ENCODE measurements at regions not wholly inside any gene's neighbourhood (a gene's known extent, or its start where the extent isn't known, plus 50 kb on each side); places are given as distances from the start of the nearest gene placed in this dataset.

DNA sequence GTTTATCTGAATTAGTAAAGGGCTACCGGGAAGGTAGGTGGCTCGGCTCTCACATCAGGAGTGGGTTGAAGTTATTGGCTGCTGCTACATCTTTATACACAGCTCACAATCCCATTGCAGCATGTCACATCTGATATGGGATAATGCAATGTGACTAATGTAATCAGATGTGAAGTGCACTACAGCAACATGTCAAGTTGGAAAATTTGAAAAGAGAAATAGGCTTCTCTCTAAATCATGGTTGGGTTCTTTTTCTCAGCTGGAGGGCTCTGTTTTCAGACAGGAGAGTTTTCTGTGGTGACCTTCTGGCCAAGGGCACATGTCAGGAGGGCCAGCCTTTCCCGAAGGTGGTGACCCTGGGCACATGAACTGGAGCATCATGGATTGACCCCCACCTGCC lies 337.5 kb downstream of the HRH4 start:
- no peak for DNase-seq

DNA sequence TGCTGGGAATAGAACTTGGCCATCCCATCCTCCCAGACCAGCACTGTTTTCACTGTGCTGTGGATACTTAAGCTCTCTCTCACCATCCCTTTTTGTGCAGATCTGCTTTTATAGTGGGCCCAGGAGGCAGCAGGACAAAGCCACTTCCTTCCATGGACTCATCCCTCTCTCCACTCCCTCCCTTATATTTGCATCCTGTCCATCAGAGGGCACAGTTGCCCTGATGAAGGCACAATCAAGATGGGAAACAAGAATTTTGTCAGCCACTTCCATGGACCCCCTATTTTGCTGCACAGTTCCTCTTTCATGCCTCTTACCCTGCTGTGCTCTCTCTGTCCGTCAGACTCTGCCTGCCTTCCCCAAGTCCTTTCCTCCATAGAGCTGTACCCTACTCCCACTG lies 338.7 kb downstream of the HRH4 start:
- DNase-seq = no peak

DNA sequence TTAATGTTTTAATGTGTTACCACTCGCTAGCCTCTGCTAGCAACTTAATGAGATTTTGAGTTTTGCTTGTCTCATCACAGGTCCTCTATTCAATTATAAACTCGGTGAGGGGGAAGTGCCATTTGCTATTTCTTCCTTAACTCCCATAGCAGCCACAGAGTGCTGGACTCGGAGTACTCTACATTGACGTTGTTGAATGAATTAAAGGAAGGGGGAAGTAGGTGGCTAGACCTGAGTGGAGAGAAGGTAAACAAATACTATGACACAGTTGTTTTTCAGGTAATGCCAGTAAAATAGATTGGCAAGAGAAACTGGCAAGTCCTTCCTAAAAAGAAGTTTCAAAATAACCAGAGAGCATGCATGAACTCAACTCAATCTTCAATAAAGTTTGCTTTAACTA lies 339.3 kb downstream of the HRH4 start:
- no peak for DNase-seq

DNA sequence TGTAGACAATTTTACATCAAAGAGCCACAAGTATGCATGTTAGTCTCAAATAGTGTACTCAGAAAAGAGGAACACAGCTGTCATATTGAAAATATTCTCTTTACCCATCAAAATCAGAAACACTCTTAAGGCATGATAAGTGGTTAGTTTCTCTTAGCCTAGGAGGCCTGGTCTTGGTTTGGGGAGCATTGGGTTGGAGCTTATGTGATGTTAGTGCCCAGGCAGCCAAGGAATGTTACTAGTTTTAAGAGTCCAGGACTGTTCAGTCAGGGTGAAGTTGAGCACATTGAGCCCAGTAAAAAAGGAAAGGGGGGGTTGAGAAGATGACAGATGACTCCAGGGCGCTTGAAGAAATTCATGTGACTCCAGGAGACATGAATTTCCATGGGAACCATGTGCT lies 340.6 kb downstream of the HRH4 start:
- no peak for DNase-seq

DNA sequence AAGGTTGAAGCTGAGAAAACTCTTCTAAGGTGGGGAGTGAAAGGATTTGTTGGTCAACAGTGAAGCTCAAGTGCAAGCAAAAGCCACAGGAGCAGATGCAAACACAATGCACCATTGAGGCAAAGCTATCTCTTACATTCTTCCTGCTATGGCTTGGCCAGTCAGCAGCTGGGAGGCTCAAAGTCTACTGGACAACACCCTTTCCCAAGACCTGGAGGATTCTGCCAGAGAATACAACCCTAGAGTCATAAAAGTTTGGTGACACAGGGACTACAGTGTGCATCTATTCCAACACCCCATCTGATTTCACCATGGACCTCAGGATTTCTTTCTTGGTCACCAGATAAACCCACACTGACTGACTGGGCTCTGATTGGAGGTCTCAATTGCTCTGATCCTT lies 342.0 kb downstream of the HRH4 start:
- no peak for DNase-seq

DNA sequence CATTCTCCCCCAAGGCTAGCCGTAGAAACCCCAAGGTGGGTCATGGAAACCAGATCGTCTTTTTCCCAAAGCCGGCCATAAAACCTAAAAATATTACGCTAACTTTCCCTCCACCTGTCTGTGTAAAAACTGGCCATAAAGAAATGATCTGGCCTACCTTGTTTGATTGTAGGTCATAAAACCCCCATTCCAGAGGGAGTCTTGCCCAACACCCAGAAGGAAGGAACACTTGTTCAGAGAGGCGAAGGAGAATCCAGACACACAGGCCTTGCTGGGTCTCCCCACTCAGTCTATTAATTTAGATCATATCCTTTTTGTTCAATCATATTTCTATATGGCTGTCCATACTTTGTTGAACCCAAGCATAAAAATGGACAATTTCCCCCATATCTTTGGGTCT lies 344.7 kb downstream of the HRH4 start:
- no peak for DNase-seq

DNA sequence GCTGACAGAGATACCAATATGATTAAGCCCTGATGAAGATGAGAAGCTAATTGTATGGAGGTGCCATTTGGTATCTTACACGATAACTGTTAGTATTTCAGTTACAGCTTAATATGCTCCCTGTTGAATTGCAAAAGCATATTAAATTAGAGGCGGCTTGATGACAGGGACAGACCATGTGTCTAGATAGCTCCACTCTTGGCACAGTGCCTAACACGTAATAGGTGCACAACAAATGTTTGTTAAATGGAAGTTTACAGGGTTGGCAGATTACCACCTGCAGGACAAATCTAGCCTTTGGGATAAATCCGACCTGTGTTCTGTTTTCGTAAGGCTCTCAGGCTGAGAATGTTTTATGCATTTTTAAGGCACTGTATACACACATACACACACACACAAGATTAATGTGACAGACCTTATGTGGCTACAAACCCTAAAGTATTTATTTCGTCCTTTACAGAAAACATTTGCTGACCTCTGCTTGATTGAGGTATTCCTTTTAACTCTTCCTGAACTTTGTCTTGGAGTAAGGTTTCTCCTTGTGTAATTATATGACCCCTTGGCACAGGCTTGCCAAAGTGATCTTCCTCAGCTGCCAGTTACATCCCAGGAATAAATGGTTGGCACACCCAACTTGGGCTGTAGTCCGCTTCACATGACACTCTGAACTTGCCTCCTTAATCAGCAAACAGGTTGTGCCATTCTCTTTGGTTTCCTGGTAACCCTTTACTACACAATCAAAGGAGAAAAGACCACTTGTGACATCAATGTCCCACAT lies 348.9 kb downstream of the HRH4 start:
- DNase-seq = peak; percentile 26

DNA sequence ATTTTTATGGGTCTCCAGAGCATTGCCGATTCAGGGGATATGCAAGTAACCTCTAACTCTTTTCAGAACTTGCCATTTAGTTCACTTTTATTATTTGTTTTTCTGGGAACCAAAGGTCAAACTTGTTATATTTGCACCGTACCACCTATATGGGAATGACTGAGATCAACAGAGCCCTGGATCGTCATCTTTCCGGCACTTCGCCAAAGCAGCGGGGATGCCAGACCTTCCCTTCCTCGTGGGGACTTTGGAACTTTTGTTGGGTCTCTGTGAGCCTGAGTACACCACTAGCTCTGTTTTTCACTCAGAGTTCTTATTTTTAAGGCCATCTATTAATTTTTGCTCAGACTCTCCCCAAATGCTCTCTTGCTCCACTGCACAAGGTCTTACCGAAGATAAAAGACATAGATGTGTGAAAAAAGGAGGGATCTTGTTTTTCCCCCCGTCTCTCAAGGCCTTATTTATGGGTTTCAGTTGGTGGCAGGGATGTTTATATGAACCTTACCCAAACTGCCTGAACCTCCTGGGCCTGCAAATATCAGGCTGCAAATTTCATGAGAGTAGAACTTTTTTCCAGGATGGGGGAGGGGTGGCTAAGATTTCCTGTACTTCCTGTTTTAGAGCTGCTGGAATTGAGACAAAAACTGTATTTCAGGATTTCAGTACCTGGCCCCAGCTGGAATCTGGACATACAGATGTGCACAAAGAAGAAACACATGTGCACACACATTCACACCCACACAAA lies 350.3 kb downstream of the HRH4 start:
- DNase-seq = no peak

DNA sequence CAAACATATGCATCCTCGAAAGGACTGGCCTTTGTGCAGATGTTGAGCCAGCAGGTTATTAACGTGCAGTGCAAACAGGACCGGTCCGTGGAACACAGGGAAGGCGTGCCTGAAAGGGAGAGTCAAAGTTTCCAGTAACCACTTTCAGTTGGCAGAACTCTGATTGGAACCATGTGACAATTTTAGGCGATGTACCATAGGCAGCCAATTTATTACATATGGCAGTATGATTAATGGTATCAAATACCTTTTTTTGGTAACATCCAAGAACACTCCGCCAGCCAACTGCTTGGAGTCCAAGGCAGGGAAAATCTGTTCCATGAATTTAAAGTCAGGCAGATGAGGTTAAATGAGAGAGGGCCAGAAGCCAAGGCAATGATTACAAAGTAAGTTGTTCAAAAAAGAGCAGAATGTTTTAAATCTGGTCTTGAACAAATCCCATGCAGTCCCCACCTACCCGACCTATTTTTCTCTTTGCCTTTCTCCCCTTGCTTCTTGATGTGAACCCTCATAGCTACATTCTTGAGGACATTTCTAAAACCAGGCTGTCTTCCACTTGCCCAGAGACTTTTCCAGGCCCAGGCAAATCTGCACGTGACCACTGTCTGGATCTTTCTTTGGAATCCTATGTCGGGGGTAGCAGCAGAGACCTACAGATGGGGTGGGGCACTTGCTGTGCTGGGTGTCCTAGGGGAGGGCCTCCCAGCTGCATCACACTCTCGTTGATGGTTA lies 351.7 kb downstream of the HRH4 start:
- no peak for DNase-seq

DNA sequence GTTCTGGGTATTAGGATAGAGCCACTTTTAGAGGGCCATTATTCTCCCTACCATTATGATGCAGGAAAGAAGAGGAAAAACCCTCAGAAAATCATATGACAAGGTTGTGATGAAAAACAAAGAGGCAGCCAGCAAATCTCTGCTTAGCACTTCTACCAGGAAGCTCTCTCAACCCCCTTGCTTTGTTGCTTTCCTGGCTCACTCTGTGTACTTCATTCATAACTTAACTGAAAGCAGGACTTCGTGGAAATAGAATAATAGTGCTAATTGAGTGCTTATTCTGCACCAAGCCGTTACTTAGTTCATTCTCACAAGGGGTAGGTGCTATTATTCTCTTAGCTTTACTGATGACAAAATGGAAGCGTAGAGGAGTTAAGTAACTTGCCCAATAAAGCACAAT lies 354.1 kb downstream of the HRH4 start:
- DNase-seq = no peak

DNA sequence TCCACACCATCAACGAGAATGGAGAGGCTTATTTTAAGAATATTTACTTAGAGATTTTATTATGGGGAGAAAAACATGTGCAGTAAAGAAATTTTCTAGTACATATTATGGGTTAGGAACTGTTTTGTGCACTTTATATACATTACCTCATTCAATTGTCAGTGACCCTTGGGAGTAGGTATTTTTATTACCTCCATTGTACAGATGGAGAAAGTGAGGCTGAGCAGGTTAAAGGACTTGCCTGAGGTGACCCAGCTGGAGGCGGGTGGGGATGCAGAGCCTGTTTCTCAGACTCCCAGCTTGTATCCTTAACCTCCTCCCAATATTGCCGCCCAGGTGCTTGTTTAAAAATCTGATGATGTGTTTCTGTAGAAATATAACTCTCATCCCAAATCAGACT lies 356.7 kb downstream of the HRH4 start:
- DNase-seq = no peak

DNA sequence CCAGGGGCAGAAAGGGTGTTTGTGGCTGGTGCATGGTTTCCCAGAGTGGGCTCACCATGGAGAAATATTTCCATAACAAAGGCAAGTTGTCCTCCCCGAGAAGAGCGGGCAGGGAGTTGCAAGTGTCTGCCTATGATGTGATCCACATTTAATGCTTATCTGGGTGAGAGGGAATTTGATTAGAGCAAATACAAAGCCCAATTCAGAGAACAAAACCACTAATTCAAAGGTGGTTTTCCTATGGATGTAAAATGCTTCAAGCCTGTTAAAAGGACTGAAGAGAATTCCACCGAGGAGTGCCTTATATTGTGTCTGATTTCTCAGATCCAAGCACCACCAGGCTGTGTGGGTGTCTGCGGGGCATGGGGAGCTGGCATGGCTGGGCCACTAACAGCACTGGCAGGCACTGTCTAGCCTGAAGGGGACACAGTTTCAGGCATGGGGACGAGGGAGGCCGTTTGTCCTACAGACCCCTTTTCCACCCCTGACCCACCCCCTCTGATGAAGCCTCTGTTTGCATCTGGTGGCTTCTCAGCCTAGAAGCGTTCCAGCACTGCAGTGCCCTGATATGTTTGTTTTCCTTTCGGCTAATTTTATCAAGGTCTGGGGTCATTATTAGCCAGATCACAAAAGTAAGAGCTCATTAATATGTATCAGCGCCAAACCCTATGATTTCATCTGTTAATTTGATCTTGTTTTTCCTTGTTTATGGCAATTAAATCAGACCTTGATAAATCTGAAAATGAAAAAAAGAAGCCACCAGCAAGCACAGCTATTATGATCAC lies 357.3 kb downstream of the HRH4 start:
- no peak for DNase-seq

DNA sequence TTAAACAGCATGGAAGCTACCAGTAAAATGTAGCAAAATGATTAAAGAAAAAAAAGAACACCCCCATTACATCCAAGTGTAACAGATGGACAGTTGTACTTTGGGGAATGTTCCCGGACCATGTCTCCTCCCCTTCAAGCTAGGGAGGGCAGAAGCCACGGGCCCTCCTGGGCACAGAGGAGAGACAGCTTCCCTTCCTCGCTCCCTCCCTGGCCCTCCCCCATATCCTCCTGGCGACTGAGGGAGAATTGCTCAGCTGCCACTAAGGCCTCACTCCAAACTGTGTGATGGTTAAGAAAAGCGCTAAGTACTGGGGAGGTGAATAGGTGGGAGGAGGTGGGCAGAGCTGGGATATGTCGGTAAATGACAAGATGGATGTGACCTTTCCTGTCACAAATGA lies 358.0 kb downstream of the HRH4 start:
- DNase-seq = peak; percentile 29

DNA sequence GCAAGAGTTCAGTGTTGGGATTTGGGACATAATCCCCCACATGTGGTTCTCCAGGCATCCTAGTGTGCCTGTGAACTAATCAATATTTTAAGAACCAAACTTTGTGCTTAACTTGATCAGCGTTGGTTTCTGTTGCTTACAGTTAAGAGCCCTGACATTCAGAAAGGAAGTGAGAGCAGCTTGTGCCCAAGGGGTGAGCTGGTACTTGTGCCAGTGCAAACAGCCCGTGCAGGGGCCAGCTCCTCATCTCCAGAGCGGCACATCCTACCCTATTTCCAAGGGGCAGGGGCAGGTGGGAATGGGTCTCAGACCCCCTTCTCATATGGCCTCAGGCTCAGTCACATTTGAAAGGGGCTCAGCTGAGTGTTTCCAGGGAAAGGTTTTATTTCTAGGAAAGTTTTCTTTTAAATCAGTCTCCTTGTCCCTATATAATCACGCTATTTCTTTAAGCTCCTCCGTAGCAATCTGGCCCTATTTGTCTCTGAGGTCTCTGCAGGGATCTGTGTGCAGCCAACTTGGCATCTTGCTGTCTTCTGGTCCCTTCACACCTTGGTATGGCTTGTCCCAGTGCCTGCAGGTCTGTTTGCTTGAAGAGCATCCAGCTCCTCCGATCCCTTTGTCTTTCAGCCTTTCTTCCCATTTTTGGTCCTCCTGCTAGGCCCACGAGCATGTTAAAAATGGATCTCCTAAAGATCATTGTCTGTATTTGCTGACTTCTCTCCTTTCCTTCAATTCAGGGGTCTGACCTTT lies 358.9 kb downstream of the HRH4 start:
- no peak for DNase-seq

DNA sequence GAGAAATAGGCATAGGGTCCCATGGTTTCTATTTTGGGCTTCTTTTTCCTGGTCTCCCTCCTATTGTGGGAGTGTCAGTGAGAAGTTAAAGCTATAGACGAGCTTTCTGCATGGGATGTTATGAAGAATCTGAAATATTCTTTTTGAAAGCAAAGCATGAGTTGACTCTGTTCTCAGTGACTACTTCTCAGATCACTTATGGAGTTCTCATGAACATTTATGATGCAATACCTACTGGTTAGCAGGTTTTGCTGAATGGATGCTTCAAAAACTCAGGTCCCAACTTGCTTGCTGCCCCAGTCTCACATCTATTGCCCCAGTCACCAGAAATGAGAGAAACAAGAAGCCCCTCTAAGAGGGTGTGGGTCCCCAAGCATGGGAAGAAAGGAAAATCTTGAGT lies 365.0 kb downstream of the HRH4 start:
- DNase-seq = no peak

DNA sequence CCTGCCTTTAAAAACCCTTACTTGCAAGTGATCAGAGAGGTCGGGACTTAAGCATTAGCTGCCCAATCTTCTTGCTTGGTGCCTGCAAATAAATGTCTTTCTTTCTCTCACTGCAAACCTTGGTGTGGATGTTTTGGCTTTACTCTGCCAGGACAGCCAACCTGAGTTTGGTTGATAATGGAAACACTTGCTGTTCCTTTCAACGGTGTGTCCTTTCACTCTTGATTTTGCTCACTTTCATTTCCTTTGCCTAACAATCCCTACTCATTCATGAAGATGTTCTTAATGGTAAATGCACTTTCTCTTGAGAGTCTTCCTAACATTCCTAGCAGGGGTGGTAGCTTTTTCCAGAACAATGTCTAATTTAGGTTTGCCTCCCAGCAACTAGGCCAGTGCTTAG lies 366.2 kb downstream of the HRH4 start:
- DNase-seq = no peak

DNA sequence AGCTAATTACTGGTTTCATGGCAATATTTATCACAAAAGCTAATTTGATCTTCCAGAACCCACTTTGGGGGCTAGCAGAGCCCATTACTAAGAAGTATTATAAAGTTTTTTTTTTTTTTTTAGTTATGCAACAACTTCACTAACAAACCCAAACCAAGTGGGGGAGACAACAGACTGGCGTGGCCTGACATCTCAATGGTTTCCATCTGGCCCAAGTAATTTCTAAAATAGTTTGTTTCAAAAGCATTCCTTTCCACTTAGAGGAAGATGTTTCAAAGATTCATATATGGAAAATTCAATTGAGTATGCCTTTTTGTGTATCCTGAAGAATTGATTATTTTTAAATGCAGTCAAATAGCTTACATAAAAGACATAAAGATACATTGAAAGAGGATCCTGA lies 367.1 kb downstream of the HRH4 start:
- no peak for DNase-seq

DNA sequence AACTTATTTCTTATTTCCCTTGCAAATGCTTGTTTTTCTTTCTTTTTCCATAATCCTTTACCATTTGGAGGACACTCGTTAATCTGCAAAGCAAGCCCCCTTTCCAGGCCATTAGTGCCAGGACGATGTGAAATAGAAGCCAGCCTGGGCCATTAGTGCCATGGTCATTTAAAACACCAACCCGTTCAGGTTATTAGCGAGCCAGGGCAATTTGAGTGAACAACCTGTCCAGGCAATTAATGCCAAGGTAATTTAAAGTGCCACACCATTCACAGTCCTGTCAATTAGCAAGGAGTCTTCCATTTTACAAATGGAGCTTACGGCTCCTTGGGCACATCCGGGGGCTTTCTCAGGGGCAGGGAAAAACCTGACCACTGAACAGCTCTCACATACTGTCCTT lies 370.6 kb downstream of the HRH4 start:
- DNase-seq = no peak

DNA sequence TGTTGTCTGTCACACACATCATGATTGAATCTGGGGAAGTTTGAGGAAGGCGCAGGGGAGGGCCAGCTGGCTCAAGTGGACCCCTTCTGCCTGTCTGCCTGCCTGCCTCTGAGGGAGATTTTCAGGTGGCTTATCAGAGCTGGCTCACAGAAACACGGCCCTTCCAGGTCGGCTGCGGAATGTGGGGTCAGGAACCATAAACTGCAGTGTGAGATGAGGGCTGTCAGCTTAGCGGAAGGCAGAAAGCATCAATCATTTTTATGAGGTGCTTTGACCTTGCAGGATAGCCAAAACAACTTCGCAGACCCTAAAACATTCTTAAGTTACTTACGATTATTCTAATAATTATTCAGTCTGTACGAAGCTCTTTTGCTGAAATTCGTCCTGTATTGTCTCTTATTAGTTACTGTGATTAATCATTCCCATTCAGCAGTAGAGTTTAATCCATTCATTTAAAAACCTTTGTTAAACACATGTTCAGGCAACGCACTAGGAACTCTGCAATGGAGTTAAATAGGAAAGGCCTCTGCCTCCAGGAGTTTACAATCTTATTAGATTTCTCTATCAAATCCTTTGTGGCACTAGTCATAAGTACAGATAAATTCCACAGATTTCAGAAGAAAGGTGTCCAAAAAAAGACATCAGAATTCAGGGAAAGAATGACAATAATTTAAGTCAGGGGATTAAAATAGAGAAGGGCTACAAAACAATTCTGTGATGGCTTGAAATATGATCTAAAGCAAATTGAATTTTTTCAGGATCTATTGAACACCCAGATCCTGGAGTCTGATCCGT lies 371.6 kb downstream of the HRH4 start:
- peak; percentile 29 for DNase-seq

DNA sequence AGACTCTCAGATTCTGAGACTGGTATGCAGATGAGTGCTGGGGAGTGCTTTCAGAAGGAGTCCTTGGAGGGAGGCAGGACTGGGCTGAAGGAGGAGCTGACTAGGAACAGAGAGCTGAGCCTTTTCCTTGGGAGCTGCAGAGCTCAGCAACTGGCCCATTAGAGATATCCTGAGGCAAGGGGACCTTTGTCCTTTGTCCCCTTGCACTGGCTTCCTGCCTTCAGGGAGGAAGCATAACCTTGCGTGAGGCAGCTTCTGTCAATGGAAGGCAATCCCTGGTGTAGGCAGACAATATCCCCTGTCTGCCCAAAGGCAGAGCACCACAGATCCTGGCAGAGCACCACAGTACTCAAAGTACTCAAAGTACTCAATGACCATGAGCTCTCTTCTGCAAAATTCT lies 375.3 kb downstream of the HRH4 start:
- no peak for DNase-seq

DNA sequence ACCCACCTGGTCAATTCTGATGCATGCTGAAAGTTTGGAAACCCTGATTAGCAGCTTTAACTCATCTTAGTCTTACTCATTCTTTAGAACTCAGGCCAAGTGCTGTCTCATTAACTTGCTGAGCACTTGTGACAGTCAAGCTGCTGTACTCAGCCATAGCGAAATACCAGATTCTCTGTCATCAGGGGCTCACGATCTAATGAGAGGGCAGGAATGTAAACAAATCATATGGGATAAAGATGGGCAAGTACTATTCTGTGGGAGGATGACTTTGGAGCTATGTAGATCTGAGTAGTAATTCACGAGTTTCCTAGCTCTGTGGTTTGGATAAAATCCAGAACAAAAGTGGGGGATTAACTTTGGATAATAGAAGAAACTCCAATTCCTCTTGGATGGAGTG lies 376.6 kb downstream of the HRH4 start:
- DNase-seq = no peak

DNA sequence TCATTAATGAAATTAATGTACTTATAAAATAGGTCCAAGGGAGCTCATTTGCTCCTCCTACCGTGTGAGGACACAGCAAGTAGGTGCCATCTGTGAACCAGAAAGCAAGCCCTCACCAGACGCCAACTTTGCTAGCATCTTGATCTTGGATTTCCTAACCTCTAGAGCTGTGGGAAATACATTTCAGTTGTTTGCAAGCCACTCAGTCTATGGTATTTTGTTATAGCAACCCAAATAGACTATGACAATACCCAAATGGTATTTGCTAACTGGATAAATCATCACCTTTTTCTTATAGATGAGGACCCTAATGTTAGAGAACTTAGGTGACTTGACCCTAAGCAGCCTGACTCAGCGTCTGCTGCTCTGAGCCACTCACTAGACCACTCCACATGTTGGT lies 379.6 kb downstream of the HRH4 start:
- no peak for DNase-seq
